PFSK-1 (cell line): ENCODE measurements at regions not wholly inside any gene's neighbourhood (a gene's known extent, or its start where the extent isn't known, plus 50 kb on each side); places are given as distances from the start of the nearest gene placed in this dataset.

Experiments used
- FOXP2 ChIP-seq: optimal IDR thresholded peaks from 2 replicates; pipeline ENCODE3; 2011; ENCODE audit warnings: borderline replicate concordance, control low read depth, inconsistent platforms; ENCODE audit not compliant: insufficient read depth; ENCODE audit errors: extremely low read length, extremely low read depth
- POLR2AphosphoS5 ChIP-seq: IDR thresholded peaks from 2 replicates; pipeline ENCODE4 v1.6.1; 2012; ENCODE audit warnings: low read depth, mild to moderate bottlenecking, control low read depth, low read length, moderate library complexity
- REST ChIP-seq, 2 experiments: IDR thresholded peaks; 2 replicates each; pipeline versions ENCODE4 v1.6.1 to v1.8.0; 2011 to 2012; ENCODE audit warnings: low read depth in 2 of 2, low read length in 2 of 2, control low read depth in 1 of 2, inconsistent platforms in 1 of 2, mild to moderate bottlenecking in 1 of 2, moderate library complexity in 1 of 2; ENCODE audit not compliant: insufficient read depth in 1 of 2
- SIN3A ChIP-seq: IDR thresholded peaks from 2 replicates; pipeline ENCODE4 v1.6.1; 2012; ENCODE audit warnings: mild to moderate bottlenecking, low read length, moderate library complexity, borderline replicate concordance; ENCODE audit not compliant: insufficient read depth
- TAF1 ChIP-seq: IDR thresholded peaks from 2 replicates; pipeline ENCODE4 v1.6.1; 2012; ENCODE audit warnings: low read length, control low read depth, borderline replicate concordance; ENCODE audit not compliant: insufficient read depth

- TF ChIP-seq FOXP2 = no peak
- no peak for TF ChIP-seq SIN3A
- TF ChIP-seq REST (IDR thresholded peaks at IDR 0.05; ENCODE audit: insufficient read depth in 1 of 2, low read depth in 2 of 2, low read length in 2 of 2) = no peak
- no peak for TF ChIP-seq POLR2AphosphoS5
- TF ChIP-seq TAF1 = no peak
Measured at GRCh38 chr7:42400961-42401360, 164.0 kb upstream of the GLI3 start.

GRCh38 chr7:42400211-42400772 lies 163.3 kb upstream of the GLI3 start:
- TF ChIP-seq SIN3A (no peak), FOXP2 (no peak), POLR2AphosphoS5 (no peak), TAF1 (no peak), REST (IDR thresholded peaks at IDR 0.05; ENCODE audit: insufficient read depth in 1 of 2, low read depth in 2 of 2, low read length in 2 of 2) (no peak)

- no peak for TF ChIP-seq REST (IDR thresholded peaks at IDR 0.05; ENCODE audit: insufficient read depth in 1 of 2, low read depth in 2 of 2, low read length in 2 of 2)
- no peak for TF ChIP-seq FOXP2
- TF ChIP-seq POLR2AphosphoS5 = no peak
- TF ChIP-seq SIN3A = no peak
- TF ChIP-seq TAF1 = no peak
Measured at GRCh38 chr7:42395607-42396006, 158.6 kb upstream of the GLI3 start.

GRCh38 chr7:42392826-42393225 lies 155.8 kb upstream of the GLI3 start:
- TF ChIP-seq REST (IDR thresholded peaks at IDR 0.05; ENCODE audit: insufficient read depth in 1 of 2, low read depth in 2 of 2, low read length in 2 of 2) = no peak
- no peak for TF ChIP-seq TAF1
- TF ChIP-seq POLR2AphosphoS5 = no peak
- no peak for TF ChIP-seq FOXP2
- TF ChIP-seq SIN3A = no peak

GRCh38 chr7:42389697-42390096 lies 152.7 kb upstream of the GLI3 start:
- TF ChIP-seq REST (IDR thresholded peaks at IDR 0.05; ENCODE audit: insufficient read depth in 1 of 2, low read depth in 2 of 2, low read length in 2 of 2) = no peak
- no peak for TF ChIP-seq SIN3A
- TF ChIP-seq FOXP2 = no peak
- TF ChIP-seq TAF1 = no peak
- TF ChIP-seq POLR2AphosphoS5 = no peak
